Stimulated activated CD4-positive, alpha-beta T cell treated with anti-CD3 and anti-CD28 coated beads, Interleukin-15, amount 100 ng/mL, for 1 hour (primary cell): ENCODE measurements at regions not wholly inside any gene's neighbourhood (a gene's known extent, or its start where the extent isn't known, plus 50 kb on each side); places are given as distances from the start of the nearest gene placed in this dataset.
"Not testable (repeated sequence)": the region's sequence is repeated elsewhere in the genome, so short reads cannot be mapped to it uniquely, and the experiment has no call there.

Source experiments
- DNase-seq, 2 donors: peaks; one replicate each; pipeline ENCODE4 v3.0.0-alpha.2; 2020; ENCODE audit warnings: low read depth in 1 of 2, low spot score in 1 of 2

GRCh38 chr6:26232306-26232939, 132.6 kb upstream of the BTN3A2 start:
- DNase-seq, result no peak

- no peak for DNase-seq
These were observed 131.9 kb upstream of the BTN3A2 start for GRCh38 chr6:26232940-26233648.

- peak in 1 of 2 donors; percentile 34 for DNase-seq
These were observed 131.2 kb upstream of the BTN3A2 start for GRCh38 chr6:26233649-26234420.

GRCh38 chr6:26234421-26235301, 130.3 kb upstream of the BTN3A2 start:
- peak in 1 of 2 donors; percentile 28 for DNase-seq

GRCh38 chr6:26235302-26235670, 129.7 kb upstream of the BTN3A2 start:
- no peak for DNase-seq

GRCh38 chr6:26239415-26239814, 125.6 kb upstream of the BTN3A2 start:
- DNase-seq, result not testable (repeated sequence)

- peak; percentile 38 to 39 for DNase-seq
These were observed 124.6 kb upstream of the BTN3A2 start for GRCh38 chr6:26240157-26241032.

GRCh38 chr6:26241033-26241895, 123.7 kb upstream of the BTN3A2 start:
- no peak for DNase-seq

- DNase-seq, result no peak
These were observed 121.9 kb upstream of the BTN3A2 start for GRCh38 chr6:26243132-26243531.

GRCh38 chr6:26243752-26244151, 121.2 kb upstream of the BTN3A2 start:
- DNase-seq, result no peak

GRCh38 chr6:26246058-26246457, 118.9 kb upstream of the BTN3A2 start:
- no peak for DNase-seq

GRCh38 chr6:26246553-26246952, 118.4 kb upstream of the BTN3A2 start:
- DNase-seq, result no peak

GRCh38 chr6:26249707-26249956, 115.4 kb upstream of the BTN3A2 start:
- no peak for DNase-seq

- peak; percentile 34 to 52 for DNase-seq
These were observed 114.9 kb upstream of the BTN3A2 start for GRCh38 chr6:26249957-26250697.

GRCh38 chr6:26250698-26251044, 114.3 kb upstream of the BTN3A2 start:
- DNase-seq, result no peak

- DNase-seq, result peak in 1 of 2 donors; percentile 24
These were observed 113.5 kb upstream of the BTN3A2 start for GRCh38 chr6:26251354-26252076.

GRCh38 chr6:26252077-26252472, 112.9 kb upstream of the BTN3A2 start:
- DNase-seq, result no peak

- DNase-seq, result no peak
These were observed 110.3 kb upstream of the BTN3A2 start for GRCh38 chr6:26254724-26255123.
